ENCODE measurements at regions not wholly inside any gene's neighbourhood (a gene's known extent, or its start where the extent isn't known, plus 50 kb on each side); places are given as distances from the start of the nearest gene placed in this dataset.

- no peak for DNase-seq (ENCODE audit: low spot score)
- TF ChIP-seq, protein P1, sequence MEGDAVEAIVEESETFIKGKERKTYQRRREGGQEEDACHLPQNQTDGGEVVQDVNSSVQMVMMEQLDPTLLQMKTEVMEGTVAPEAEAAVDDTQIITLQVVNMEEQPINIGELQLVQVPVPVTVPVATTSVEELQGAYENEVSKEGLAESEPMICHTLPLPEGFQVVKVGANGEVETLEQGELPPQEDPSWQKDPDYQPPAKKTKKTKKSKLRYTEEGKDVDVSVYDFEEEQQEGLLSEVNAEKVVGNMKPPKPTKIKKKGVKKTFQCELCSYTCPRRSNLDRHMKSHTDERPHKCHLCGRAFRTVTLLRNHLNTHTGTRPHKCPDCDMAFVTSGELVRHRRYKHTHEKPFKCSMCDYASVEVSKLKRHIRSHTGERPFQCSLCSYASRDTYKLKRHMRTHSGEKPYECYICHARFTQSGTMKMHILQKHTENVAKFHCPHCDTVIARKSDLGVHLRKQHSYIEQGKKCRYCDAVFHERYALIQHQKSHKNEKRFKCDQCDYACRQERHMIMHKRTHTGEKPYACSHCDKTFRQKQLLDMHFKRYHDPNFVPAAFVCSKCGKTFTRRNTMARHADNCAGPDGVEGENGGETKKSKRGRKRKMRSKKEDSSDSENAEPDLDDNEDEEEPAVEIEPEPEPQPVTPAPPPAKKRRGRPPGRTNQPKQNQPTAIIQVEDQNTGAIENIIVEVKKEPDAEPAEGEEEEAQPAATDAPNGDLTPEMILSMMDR (IDR thresholded peaks at IDR 0.05; ENCODE audit: extremely low read depth, missing control alignments), result no peak
Observed at GRCh38 chr16:66084306-66084705, 282.2 kb upstream of the CDH5 start.

DNA sequence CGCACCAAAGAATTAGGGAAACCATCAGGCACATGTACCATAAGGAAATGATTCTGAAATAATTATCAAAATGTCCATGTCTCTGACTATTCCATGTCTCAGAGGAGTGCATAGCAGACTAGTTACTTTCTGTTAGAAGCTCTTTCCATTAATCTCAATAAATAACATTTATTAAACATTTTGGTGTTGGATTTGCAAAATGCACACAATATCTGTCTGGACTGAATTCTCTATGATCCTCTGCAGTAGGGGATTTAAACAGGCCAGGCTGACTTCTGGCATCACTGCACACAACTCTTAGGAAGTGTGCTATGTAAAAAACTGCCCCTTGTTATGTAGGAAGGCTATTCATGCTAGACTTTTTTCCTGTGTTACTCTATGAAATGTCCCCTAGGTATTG lies 283.3 kb upstream of the CDH5 start:
- no peak for DNase-seq (ENCODE audit: low spot score)
- TF ChIP-seq, protein P1 (IDR thresholded peaks at IDR 0.05; ENCODE audit: extremely low read depth, missing control alignments), result no peak

GRCh38 chr16:66082424-66082823 lies 284.1 kb upstream of the CDH5 start:
- TF ChIP-seq, protein P1 (IDR thresholded peaks at IDR 0.05; ENCODE audit: extremely low read depth, missing control alignments), result no peak
- DNase-seq (ENCODE audit: low spot score), result no peak

DNA sequence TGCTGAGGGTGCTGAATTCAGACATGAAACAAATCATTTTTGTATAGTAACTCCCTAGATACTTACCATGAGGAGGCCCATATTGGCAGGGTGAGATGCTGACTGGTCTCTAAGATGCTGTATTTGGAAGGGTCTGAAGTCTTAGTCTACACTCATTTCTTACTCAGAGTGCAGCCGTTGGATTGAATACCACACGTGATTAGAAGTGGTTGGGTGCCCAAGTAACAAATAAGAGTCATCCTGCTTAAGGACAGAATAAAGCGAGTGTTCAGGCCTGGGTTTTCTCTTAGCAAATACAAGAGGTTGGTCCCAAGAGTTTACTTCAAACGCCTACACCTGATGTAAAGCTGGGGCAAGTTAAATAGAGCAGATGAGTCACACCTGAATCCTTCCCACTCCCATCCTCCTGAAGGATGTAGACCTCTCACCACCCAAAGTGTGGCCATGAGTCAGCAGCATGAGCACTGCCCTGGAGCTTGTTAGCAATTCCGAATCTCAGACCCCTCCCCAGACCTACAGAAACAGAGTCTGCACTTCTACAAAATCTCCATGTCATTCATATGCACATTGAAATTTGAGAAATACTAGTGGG lies 284.6 kb upstream of the CDH5 start:
- no peak for DNase-seq (ENCODE audit: low spot score)
- TF ChIP-seq, protein P1 (IDR thresholded peaks at IDR 0.05; ENCODE audit: extremely low read depth, missing control alignments), result no peak

GRCh38 chr16:66079671-66080334 lies 286.7 kb upstream of the CDH5 start:
- DNase-seq (ENCODE audit: low spot score), result no peak
- TF ChIP-seq, protein P1 (IDR thresholded peaks at IDR 0.05; ENCODE audit: extremely low read depth, missing control alignments), result no peak

GRCh38 chr16:66070140-66070917 lies 296.2 kb upstream of the CDH5 start:
- TF ChIP-seq, protein P1 (IDR thresholded peaks at IDR 0.05; ENCODE audit: extremely low read depth, missing control alignments), result no peak
- DNase-seq (ENCODE audit: low spot score), result no peak

DNA sequence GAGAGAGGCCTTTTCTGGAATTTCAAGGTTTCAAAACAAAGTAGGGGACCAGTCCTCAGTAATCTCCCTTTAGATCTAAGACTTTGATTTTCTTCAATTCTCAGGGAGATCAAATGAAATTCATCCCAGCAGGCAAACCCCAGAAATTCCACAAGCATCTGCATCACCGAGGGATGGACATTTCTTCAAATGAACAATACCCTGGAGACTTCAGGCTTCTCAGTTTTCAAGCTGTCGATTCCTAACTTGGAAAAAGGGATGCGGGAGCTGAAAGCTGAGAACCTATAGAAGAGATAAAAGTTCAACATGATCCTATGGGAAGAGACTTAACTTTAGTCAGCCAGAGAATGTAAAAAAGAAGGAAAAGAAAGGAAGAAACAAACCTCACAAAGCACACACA lies 296.9 kb upstream of the CDH5 start:
- no peak for DNase-seq (ENCODE audit: low spot score)
- TF ChIP-seq, protein P1 (IDR thresholded peaks at IDR 0.05; ENCODE audit: extremely low read depth, missing control alignments), result no peak
